Heart left ventricle (tissue), 16 donors: ENCODE measurements at regions not wholly inside any gene's neighbourhood (a gene's known extent, or its start where the extent isn't known, plus 50 kb on each side); places are given as distances from the start of the nearest gene placed in this dataset.

Experiments
- ATAC-seq, 4 donors: fragments of 200-7000 bp; cut with Tn5 transposase; one replicate each; pipeline ENCODE4 v1.9.1; 2020 to 2022; ENCODE audit warnings: moderate library complexity in 4 of 4, mild to moderate bottlenecking in 3 of 4, moderate number of reproducible peaks in 1 of 4
- DNase-seq, 5 donors: peaks; one replicate each; pipeline ENCODE4 v3.0.0-alpha.2; 2020
- H3K27ac ChIP-seq, 12 donors: fragments of 200-600 bp; sonication (generic) in 4 of 12; one replicate each; pipeline versions ENCODE4 v1.5.0 to v1.8.0; 2016 to 2022; ENCODE audit warnings: mild to moderate bottlenecking in 2 of 12
- H3K27me3 ChIP-seq, 9 donors: fragments of 200-600 bp; sonication (generic) in 2 of 9; one replicate each; pipeline versions ENCODE4 v1.5.1 to v1.8.0; 2016 to 2022; ENCODE audit warnings: mild to moderate bottlenecking in 3 of 9
- H3K36me3 ChIP-seq, 9 donors: fragments of 200-600 bp; sonication (generic) in 2 of 9; one replicate each; pipeline versions ENCODE4 v1.5.0 to v1.8.0; 2018 to 2022; ENCODE audit warnings: mild to moderate bottlenecking in 2 of 9
- H3K4me1 ChIP-seq, 12 donors: fragments of 200-600 bp; sonication (generic) in 4 of 12; one replicate each; pipeline versions ENCODE4 v1.5.0 to v1.8.0; 2016 to 2022; ENCODE audit warnings: mild to moderate bottlenecking in 3 of 12
- H3K4me3 ChIP-seq, 12 donors: fragments of 200-600 bp; sonication (generic) in 4 of 12; one replicate each; pipeline versions ENCODE4 v1.5.0 to v1.8.0; 2017 to 2022; ENCODE audit warnings: mild to moderate bottlenecking in 9 of 12, moderate library complexity in 4 of 12
- H3K9me3 ChIP-seq, 12 donors: fragments of 200-600 bp; sonication (generic) in 4 of 12; one replicate each; pipeline versions ENCODE4 v1.5.0 to v1.8.0; 2016 to 2022; ENCODE audit warnings: mild to moderate bottlenecking in 1 of 12
- POLR2A ChIP-seq, 2 donors: fragments of 450-650 bp; IDR thresholded peaks; one replicate each; pipeline ENCODE4 v1.6.1; 2017; ENCODE audit warnings: antibody characterized with exemption in 2 of 2, mild to moderate bottlenecking in 2 of 2, moderate library complexity in 2 of 2
- WGBS, 4 donors: extraction: QIAGEN DNeasy Blood & Tissue Kit in 2 of 4; methylation state at CpG; one replicate each; pipeline versions ENCODE4 v1.1.5 to v1.1.7; 2013 to 2018; 5-methylcytosine and 5-hydroxymethylcytosine counted together
- intact Hi-C, 10 donors: fragments of 100-400 bp; cut with DNase I; formaldehyde crosslinking; loops; one replicate each; pipeline versions ENCODE4 v1.11.1 to v1.14.2; 2022
- TF ChIP-seq, protein P1 (sequence below), 12 donors: fragments of 200-600 bp; sonication (generic) in 4 of 12; IDR thresholded peaks; one replicate each; pipeline versions ENCODE4 v1.5.0 to v1.8.0; 2018 to 2022; ENCODE audit warnings: antibody characterized with exemption in 12 of 12, mild to moderate bottlenecking in 5 of 12
- donor health status: ischemic (EF 13 %, LVEDD 7.1; RV severe dilation, severe dysfunction).
- donor health status: healthy with polysubstance abuse.
- donor health status: DM: no; HTN: yes; CAD: no.
- donor health status: DM: no; HTN: no; CAD: no.
- donor health status: ischemic (EF 25% LVEDD 6.9; RV normal size, moderate dysfunction).
- donor health status: ischemic (EF 25% LVEDD 5.7; RV mildly dilated, moderate dysfunction).
- donor health status: healthy.
- donor health status: DM: yes; HTN: yes; CAD: no.
- donor health status: ischemic (EF 35%, LVEDD 5.7; RV mildly dilated, moderate dysfunction).
- donor health status: nonischemic (EF 11% LVEDD 7.7; RV severe dilation, severe dysfunction).
- donor health status: DM: yes; HTN: yes; CAD: no.
- donor health status: PGD.
- donor health status: ischemic (EF 29% LVEDD 5.4; RV normal size, mild dysfunction).
- donor health status: nonischemic (EF 23%, LVEDD 6.1; RV moderate dilation, normal function).

DNA sequence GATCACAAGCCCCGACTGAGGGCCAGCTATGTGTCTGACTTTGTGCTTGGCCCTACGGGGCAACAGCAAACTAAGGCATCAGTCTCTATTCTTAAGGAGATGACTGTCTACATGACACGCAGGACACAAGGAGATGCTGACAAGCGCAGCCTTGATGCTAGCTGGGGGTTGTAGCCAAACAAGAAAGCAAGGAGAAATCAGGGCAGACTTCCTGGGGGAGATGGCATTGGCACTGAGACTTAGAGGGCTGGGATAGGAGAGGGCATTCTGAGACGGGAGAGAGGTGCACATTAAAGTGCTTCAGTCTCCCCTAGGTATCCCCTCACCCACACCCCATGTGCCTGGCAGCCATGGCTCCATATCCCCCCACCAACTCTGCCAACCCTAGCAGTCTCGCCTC lies 210.8 kb upstream of the POU3F1 start:
- Histone ChIP-seq H3K27ac (no peak overlapping the region), H3K4me3 (no peak overlapping the region), H3K9me3 (peaks cover 0 to 11% (median 0%) of the 10 kb centered on the region in 12 donors), H3K4me1 (no peaks in the 10 kb centered on the region), H3K27me3 (peaks cover 0 to 27% (median 4%) of the 10 kb centered on the region in 9 donors), H3K36me3 (no peaks in the 10 kb centered on the region)
- intact Hi-C loops = no loop called here
- whole genome bisulfite sequencing, 4 donors = 64 to 78% (median 77%) methylated on average over 6 of the region's 6 CpGs
- TF ChIP-seq, protein P1, sequence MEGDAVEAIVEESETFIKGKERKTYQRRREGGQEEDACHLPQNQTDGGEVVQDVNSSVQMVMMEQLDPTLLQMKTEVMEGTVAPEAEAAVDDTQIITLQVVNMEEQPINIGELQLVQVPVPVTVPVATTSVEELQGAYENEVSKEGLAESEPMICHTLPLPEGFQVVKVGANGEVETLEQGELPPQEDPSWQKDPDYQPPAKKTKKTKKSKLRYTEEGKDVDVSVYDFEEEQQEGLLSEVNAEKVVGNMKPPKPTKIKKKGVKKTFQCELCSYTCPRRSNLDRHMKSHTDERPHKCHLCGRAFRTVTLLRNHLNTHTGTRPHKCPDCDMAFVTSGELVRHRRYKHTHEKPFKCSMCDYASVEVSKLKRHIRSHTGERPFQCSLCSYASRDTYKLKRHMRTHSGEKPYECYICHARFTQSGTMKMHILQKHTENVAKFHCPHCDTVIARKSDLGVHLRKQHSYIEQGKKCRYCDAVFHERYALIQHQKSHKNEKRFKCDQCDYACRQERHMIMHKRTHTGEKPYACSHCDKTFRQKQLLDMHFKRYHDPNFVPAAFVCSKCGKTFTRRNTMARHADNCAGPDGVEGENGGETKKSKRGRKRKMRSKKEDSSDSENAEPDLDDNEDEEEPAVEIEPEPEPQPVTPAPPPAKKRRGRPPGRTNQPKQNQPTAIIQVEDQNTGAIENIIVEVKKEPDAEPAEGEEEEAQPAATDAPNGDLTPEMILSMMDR (IDR thresholded peaks at IDR 0.05) = no peak
- TF ChIP-seq POLR2A (IDR thresholded peaks at IDR 0.05) = no peak
- no peak for ATAC-seq
- no peak for DNase-seq

DNA sequence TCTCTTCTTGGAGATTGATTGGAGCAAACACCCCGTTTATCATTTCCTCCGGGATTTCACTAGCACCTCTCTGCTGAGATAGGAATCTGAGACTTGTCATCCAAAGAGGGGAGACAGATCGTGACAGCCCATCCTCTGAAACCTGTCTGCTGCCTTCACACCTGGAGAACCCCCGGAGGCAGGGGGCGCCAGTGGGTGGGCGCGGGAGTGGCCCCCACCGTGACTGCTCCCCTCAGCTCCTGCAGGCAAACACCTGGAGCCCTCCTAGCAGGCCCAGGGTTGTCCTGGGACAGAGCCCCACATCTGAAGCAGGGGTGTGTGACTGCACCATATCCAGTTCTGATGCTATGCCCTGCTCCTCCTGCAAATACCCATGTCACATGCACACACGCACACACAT lies 209.5 kb upstream of the POU3F1 start:
- TF ChIP-seq POLR2A (IDR thresholded peaks at IDR 0.05) = no peak
- TF ChIP-seq, protein P1 (IDR thresholded peaks at IDR 0.05) = no peak
- intact Hi-C loops = no loop called here
- no peak overlapping the region for H3K27ac ChIP-seq
- no peak overlapping the region for H3K4me3 ChIP-seq
- ATAC-seq = no peak
- H3K27me3 ChIP-seq = peaks cover 0 to 21% (median 4%) of the 10 kb centered on the region in 9 donors
- no peak for DNase-seq
- 21 to 42% (median 39%) methylated on average over 4 to 9 of the region's 9 CpGs for WGBS, 4 donors
- H3K4me1 ChIP-seq = no peaks in the 10 kb centered on the region
- H3K36me3 ChIP-seq = no peaks in the 10 kb centered on the region
- H3K9me3 ChIP-seq = peaks cover 0 to 11% (median 0%) of the 10 kb centered on the region in 12 donors

DNA sequence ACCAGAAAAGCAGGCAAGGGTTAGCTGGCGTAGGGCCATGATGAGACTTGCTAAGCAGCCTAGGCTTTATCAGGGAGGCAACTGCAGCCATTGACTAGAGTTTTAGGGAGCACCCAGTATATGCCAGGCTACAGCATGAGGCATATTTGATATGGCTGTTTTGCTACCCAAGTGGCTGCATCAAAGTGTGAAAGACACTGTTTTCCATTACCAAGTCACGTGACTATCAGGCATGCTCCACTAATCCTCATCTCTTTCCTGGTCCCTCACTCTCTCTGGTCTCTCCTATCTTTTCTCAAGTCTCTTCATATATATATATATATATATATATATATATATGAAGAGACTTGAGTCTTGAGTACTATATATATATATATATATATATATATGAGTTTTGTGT lies 206.7 kb upstream of the POU3F1 start:
- TF ChIP-seq, protein P1 (IDR thresholded peaks at IDR 0.05) = no peak
- TF ChIP-seq POLR2A (IDR thresholded peaks at IDR 0.05) = no peak
- intact Hi-C loops = no loop called here
- Histone ChIP-seq H3K36me3 (no peaks in the 10 kb centered on the region), H3K9me3 (no peaks in the 10 kb centered on the region), H3K27ac (no peak overlapping the region), H3K4me3 (no peak overlapping the region), H3K27me3 (peaks cover 0 to 24% (median 3%) of the 10 kb centered on the region in 9 donors), H3K4me1 (no peaks in the 10 kb centered on the region)
- ATAC-seq (no peak), DNase-seq (no peak)
- WGBS, 4 donors = 69 to 95% (median 85%) methylated on average over 2 of the region's 2 CpGs

DNA sequence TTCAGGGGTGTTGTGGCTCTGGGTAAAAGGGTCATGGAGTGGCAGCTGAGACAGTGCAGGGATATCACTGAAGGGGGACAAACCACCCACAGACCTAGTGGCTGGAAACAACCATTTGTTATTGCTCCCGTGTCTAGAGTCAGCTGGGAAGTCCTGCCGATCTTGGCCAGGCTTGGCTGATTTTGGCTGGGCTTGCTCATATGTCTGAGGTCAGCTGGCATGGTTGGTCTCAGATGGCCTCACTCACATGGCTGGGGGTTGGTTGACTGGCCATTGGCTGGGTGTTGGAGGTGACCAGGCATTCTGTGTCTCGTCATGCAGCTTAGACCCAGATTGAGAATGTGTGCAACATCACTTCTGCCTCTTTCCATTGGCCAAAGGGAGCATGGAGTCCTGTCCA lies 203.8 kb upstream of the POU3F1 start:
- no peak for ATAC-seq
- 67 to 88% (median 86%) methylated on average over 2 to 3 of the region's 3 CpGs for WGBS, 4 donors

More for the DNA sequence above, 203.8 kb upstream of the POU3F1 start:
- intact Hi-C loops = no loop called here
- TF ChIP-seq, protein P1 (IDR thresholded peaks at IDR 0.05) = no peak
- no peak for TF ChIP-seq POLR2A (IDR thresholded peaks at IDR 0.05)
- Histone ChIP-seq H3K4me3 (no peak overlapping the region), H3K36me3 (no peaks in the 10 kb centered on the region), H3K4me1 (peaks cover 0 to 3% (median 0%) of the 10 kb centered on the region in 12 donors), H3K27ac (no peak overlapping the region), H3K9me3 (no peaks in the 10 kb centered on the region), H3K27me3 (peaks cover 0 to 26% (median 0%) of the 10 kb centered on the region in 9 donors)
- DNase-seq = no peak
